ENCODE measurements at regions not wholly inside any gene's neighbourhood (a gene's known extent, or its start where the extent isn't known, plus 50 kb on each side); places are given as distances from the start of the nearest gene placed in this dataset.

DNA sequence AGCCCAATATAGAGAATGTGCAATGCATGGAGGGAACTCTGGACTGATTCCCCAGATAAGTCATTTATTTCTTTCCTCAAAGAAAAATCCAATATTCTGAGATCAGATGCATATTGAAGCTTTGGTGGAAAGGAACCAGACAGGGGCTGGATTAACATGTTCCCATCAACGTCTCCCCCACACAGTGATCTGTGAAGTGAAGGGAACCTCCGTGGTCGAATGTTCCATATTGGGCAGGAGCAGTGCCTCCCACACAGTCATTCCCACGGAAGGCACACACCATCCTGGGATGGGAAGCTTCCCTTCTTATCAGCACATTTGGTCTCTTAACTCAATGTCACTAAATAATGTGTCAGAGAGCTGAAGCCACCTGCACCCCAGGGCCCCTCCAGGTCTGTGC is 247.1 kb downstream of the BCL11B start:
- DNase-seq: no peak

DNA sequence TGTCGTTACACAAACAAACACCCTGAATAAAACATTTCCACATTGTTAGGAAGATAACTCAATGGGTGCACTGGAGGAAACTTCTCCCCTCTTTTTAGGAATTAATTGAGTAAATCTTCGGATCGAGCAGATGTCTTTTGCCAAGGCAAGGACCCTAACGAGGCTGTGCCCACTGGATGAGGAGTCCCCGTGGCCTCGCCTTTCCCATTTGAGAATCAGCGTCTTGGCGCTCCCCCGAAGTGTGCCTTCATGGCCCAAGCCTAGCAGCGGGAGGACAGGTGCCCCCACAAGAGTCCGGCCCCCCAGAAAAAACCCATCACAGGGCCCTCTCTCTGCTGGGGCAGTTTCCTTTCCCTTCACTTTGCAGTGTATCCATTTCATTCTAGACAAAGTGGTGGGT is 246.6 kb downstream of the BCL11B start:
- DNase-seq: no peak

DNA sequence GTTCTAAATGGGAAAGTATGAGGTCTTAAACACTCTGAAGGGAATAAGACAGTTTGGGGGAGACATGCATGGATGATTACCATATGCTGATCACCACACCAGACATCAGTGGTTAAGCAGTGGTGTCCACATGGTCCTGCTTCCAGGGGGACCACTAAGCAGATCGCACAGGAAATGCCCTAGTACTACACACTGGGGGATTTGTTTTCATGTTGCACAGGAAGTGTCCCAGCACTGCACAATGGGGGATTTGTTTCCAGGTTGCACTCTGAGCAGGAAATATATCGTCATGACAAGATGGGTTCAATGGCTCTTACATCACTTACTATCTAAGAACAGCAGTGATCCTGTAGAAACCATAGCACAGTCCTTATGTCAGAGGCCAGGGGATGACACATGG is 245.5 kb downstream of the BCL11B start:
- DNase-seq: no peak

DNA sequence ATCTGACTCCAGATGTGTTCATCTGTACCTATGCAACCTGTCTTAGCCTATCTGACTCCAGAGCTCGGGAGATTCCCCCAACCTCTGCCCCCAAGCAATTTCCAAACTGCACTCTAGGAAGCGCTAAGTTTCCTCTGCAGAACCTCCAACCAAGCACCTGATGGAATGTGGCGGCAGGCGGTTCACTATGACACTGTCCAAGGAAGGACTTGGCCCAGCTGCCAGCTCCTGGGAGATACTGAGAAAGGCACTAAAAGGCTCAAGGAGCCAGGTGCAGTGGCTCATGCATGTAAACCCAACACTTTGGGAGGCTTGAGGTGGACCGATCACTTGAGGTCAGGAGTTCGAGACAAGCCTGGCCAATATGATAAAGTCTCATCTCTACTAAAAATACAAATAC is 244.0 kb downstream of the BCL11B start:
- no peak for DNase-seq

DNA sequence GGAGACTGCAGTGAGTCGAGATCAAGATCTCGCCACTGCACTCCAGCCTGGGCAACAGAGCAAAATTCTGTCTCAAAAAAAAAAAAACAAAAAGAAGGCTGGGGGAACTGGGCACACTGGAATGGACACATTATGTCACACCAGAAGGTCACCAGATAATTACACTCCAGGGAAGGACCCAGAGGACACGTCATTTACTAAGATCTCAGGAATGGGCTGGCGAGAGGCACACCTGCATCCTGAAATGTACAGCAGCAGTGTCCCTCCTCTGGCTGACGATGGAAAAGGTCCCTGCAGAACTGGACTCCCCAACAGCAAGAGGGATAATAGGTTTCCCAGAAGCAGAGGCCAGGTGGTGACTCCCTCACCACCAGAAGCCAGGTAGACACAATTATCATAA is 243.5 kb downstream of the BCL11B start:
- DNase-seq: no peak

DNA sequence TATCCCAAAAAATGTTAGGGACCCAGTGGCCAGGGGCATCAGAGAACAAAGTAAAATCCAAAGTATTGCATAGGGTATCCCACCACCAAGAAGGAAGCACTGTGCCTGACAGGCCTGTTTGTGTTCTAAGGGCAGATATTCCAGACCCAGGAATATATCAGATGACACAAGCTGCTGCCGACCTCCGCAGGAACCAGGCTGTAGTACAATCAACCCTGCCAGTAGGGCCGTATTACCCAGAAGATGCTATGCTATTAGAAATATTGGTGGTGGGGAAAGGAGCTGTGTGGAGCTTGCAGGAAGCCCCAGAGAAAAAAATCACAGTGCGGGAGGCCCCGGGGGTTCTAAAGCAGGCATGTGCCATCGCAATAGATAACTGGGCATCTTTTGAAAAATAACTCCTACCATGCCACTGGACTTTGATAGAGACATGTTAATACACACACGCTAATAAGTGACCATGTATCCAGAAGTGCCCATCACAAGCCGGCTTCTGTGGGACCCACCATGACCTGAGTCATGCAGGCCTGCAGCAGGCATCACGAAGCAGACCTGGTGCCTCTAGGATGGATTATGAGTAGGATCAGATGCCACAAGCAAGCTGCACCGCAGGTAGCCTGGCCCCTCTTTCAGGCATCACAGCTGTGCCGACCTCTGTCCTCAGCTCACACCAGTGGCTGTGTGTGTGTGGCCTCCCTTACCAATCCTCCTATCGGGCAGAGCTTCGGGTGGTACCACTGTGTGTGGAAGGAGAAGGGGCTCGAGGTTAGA is 242.7 kb downstream of the BCL11B start:
- no peak for DNase-seq

DNA sequence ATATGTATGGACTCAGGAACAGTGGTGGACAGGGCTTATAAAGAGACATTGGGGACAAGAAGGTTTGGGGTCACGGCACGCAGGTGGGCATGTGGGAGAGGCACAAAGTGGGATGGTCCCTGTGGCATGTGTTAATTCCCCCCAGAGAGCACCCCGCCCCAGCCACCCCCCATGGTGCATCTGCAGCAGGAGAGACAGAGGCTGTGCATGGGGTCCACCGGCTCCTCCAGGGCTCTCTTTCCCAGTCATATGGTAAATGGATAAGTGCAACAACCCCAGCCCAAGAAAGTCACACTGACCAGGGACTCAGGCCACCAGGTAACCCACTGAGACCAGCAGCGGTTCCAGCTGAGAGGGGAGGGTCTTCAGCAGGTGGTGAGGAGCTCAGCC is 242.1 kb downstream of the BCL11B start:
- DNase-seq: no peak

DNA sequence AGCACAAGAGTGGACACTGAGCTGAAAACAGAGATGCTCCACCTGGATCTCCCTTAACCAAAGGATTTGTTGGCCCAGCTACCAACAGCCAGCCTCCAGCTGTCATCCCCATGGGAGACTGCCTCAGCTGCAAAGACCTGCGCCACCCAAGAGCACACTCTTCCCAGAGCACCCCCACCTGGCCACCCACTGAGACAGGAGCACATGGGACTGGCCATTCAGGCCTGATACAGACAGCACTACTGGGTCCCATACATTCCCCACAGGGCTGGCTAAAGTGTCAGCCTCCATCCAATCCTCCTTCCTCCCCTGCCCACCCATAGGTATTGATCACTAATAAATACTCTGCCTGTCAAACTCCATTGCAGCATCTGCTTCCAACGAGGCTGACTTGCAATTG is 241.5 kb downstream of the BCL11B start:
- no peak for DNase-seq

DNA sequence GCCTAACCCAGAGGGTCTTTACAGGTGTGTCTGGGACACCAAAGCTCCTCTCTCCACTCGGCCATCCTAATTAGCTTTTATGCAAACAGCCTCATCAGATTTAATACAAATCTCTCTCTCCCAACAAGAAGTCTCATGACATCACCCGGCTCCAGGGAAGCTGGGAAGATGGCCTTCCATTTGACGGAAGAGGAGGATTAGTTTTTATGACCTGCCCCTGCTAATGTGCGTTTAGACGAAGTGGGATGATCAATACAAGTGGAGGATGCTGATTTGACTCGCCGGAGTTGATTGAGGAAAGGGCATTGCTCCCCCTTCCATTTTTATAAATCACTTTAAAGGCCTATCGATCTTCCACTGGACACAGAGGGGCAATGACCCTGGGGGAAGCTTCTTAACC is 239.2 kb downstream of the BCL11B start:
- no peak for DNase-seq

DNA sequence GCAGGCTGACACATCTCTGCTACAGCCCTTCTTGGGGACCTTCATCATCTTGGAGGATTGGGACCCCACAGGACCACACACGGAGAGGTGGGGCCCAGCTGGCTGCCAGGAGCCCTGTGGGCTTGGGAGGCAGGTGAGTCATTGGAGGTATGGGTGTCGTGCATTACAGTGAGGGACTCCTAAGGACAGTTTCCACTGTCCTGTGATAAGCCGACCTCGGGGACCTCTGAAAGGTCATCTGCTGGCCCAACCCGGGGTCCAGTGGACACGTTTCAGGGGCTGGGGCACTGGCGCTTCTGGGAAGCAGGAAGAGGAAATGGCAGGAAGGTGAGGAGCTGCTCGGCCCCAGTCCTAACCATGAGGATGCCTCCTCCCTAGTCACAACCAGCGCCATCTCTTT is 238.0 kb downstream of the BCL11B start:
- no peak for DNase-seq

DNA sequence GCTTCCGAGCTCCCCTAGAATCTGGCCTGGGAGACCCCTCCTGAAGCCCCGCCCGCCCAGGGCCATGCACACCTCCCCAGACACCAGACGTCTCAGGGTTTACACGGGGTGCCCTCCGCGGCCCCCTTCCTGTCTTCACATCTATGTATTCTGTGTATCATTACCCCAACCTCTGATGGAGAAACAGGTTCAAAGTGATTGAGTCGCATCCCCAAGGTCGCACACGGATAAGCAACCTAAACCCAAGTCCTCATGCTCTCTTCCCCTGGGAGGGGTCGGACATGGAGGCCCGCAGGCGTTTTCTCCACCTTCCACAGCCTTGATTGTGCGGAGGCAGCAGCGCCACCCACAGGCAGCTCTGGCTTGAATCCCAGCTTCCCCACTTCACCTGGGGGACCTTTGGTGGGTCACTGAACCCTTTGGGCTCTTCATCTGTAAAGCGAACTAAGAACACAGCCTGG is 237.3 kb downstream of the BCL11B start:
- no peak for DNase-seq

DNA sequence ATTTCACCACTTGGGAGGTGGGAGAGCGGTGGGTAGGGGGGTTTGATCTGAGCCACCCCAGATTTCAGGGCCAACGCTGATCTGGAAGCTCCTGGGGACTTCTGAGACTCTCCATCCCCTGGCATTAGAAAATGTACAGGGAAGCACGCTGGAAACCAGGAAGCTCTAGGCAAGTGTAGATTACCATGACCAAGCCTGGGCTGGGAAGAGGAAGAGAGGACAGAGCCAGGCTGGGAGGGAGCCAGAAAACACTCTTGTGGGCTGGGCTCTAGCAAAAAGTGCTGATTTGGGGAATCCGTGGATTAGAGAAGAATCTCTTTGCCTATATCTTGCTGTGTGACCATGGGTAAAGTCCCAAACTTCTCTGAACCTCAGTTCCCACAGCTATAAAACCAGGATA is 236.7 kb downstream of the BCL11B start:
- DNase-seq: peak; percentile 74

DNA sequence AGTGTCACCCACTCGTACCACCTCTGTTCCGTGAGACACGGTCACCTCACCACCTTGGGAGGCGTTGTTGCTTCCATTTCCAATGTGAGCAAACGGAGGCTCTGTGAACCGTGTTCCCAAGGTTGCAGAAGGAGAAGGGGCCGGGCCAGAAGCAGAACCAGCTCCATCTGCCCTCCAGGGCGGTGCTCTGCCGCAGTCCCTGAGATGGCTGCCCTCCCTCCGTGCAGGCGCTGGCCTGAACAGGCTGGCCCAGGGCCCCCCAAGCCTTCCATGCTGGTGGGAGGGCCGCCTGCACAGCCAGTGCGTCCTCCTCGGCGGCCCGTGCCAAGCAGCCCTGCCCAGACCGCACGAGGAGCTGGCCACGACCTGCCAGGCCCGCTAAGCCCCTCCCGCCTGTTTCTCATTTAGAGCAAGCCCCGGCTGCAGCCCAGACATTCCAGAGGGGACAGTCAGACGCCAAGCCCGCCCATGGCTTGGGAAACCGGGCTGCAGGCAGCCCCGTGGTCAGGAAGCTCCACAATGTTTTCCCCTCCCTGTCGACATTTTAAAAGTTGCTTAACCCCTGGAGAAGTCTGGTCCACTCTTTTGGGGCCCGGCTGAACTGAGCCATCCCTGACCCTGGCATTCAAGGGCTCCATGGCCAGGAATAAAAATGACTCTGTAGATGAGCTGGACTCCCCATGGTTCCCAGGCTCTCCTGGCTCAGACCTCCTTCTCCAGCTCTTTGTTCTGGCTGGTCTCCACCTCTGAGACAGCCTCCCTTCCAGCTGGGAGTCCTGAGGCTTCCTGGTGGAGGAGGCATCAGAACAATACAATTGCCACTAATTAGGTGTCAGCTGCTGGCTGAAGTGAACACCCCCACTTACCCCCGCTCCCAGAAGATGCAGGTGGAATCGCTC is 236.0 kb downstream of the BCL11B start:
- DNase-seq: peak; percentile 27

DNA sequence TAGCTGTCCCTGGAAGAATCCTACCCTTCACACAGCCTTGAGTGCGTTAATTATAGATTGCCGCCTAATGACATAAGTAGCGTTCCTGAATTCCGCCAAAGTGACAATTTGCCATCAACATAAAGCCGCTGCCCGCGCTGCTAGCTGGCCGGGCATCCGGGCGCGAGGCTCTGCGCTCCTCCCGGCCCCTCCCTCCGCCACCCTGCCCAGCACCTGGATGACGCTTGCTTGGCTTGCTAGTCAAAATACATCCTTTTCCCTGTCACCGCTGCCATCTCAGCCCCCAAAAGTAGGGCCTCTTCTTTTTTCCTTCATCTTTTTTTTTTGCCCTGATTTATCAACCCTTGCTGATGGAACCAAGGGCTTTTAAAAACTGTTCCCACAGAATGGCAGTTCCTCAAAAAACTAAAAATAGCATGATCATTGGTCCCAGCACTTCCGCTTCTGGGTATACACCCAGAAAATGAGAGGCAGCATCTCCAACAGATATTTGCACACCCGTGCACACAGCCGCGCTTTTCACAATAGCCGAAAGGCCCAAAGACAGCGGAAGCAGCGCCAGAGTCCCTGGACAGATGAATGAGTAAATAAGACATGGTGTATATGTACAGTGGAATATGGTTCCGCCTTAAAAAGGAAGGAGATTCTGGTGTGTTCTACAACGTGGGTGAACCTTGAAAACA is 235.2 kb downstream of the BCL11B start:
- peak; percentile 75 for DNase-seq

DNA sequence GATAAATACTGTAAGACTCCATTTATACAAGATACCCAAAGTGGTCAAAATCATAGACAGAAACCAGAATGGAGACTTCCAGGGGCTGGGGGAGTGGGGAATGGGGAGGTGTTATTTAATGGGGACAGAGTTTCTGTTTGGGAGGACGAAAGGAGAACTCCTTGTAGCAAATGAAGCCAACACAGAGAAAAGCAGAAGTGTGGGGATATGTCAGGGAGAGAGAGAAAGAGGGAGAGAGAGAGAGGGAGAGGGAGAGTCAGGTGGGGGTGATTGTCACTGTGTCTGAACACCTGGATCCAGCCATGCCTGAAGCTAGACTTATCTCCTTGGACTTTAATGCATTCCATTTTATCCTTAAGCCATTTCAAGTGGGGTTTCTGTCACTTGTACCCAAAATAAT is 234.7 kb downstream of the BCL11B start:
- DNase-seq: peak; percentile 7

DNA sequence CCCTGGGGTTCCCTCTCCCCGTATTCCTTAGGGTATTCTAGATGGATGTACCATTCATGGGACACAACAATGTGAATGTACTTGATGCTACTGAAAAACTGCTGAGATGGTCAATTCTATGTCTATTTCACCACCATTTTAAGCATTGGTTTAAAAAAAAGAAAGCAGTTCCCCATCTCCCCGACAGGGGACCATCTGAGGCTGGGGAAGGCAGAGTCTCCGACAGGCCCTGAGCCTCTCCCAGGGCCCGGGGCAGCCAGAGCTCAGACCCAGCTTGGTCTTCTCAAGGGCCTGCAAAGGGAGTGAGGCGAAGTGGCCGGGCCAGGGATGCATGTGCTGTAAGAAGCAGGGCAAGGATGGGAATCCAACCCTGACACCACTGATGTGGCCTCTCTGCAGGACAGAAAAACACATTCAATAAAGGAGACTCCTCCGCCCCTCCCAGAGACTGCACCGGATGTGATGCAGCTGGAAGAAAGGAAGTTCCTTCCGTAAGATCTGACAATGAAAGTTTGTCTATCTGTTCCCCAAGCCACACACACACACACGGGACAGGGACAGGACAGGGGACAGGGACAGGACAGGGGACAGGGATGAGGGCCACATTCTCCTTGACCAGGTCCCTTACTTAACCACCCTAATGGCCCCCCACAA is 234.1 kb downstream of the BCL11B start:
- DNase-seq: peak; percentile 15

DNA sequence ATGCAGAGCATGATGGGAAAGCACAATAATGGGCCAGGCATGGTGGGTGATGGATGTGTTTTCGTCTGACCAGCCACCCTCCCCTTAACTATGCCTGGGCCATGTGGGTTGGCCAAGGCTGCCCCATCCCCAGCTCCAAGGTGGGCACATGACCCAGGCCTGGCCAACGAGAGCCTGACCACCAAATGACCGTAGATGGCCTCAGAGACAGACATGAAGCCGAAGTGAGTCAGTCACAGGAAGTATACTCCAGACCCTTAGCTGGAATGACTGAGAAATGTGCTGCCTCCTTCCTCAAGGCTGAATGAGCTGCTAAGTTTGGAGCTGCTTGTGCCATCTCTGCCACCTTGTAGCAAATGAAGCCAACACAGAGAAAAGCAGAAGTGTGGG is 233.6 kb downstream of the BCL11B start:
- peak; percentile 57 for DNase-seq

DNA sequence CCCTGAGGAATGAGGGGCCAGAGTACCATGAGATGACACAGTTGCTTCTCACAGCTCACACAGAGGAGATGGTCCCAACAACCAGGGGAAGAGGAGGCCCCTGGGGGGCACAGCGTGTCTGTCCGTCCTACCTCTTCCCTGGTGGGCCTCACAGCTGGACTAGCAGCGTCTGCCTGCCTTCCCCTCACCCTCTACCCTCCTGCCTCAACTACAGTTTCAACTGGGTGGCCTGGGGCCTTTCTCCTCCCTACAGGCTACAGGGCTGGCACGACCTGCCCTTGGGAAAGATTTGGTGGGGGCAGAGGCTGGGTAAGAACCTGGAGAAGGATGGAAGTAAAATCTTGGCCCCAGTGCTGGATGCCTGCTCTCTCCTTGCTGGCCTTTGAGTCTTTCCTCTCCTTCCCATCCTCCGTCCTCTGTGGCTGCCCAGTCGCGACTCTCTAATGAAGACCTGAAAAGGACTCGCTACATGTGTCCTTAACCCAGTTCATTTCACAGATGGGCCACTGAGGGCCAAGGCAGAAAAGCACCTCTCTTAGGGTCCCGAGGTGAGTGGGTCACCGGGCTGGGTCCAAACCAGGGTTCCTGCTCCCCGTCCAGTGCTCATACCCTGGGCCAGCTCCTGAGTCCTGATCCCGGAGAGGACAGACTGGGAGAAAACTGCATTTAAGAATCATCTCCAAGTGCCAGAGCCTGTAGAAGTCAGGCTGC is 232.5 kb downstream of the BCL11B start:
- no peak for DNase-seq

DNA sequence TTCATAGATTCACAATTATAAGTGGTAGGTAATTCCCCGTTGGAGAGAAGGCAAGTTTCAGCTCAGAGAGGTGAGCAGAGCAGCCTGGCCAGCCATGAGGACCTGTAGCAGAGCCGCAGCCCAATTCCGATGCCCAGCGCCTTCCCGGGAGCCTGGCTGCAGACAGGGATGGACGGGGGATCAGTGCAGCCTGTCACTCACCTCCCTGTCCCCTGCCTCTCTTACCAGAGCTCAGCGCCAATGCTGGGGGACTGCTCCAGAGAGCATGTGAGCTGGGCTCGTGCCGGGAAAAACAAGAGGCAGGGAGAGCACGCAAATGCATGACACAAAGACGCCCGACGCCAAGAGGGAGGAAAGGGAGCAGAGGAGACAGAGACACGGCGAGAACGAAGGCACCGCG is 231.9 kb downstream of the BCL11B start:
- no peak for DNase-seq

DNA sequence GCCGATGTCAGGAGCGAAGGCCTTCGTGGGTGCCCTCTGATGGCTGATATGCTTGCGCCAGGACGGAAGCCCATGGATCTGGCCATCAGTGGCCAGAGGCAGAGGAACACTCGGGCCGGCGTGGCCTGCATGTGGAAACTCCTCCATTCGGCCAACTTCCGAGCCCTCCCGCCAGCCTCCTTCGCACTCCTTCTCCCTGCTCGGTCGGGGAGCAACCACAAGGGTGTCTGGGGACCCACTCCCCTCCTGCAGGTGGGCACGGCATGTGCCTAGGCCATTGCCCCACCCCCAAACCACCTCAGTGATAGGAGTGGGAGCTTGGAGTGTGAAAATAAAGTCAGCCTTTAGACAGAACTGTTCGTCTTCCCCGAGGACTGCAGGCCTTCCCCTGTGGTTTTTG is 231.3 kb downstream of the BCL11B start:
- DNase-seq: no peak

DNA sequence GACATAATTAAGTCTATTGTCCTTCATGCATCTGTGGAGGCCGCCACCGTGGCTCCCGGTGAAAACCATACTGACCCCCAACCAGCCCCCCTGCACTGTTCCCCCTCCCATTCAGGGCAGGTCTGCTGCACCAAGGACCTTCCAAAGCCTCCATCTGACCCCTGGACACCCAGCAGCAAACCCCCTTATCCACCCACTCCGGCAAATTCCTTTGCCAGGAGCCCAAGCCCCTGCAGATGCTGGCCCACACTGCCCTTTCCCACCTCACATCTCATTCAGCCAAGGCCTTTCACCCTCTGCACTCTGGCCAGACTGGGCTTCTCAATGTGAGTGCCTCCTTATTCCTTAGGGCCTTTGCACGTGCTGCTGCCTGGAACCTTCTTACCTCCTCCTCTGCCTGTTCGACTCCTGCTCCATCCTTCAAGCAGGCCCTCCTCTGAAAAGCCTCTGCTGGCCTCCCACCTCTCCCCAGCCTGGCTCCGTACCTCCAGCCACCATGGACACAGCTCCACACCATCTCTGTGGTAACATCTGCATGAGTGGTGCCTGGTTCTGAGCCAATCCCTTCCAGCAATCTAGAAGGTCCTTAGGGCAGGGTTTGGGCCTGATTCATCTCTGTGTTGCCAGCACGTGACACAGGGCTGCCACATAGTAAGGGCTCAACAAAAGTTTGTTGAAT is 230.7 kb downstream of the BCL11B start:
- no peak for DNase-seq

DNA sequence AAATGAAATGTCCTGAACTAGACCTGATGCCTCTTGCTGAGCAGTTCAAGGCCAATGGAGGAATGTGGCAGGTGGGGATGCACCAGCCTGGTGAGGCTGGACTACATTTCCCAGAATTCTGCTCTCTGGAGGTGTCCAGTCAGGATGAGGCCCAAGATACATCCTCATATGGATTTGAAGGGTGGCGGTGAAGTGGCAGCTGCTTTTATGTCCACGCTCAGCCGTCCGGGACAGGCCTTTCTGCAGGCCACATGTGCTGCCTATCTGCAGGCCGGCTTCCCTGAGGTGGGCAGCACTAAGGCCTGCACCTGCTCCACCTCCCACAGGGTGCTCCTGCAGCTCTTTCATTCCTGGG is 230.2 kb downstream of the BCL11B start:
- DNase-seq: no peak

Data from suppressor macrophage treated with lipopolysaccharide for 4 hours (primary cell).